Fibroblast of pulmonary artery (primary cell): ENCODE measurements at regions not wholly inside any gene's neighbourhood (a gene's known extent, or its start where the extent isn't known, plus 50 kb on each side); places are given as distances from the start of the nearest gene placed in this dataset.
"Not testable (repeated sequence)": the region's sequence is repeated elsewhere in the genome, so short reads cannot be mapped to it uniquely, and the experiment has no call there.

Source experiments
- DNase-seq: peaks from one replicate; pipeline ENCODE4 v3.0.0-alpha.2; 2010; ENCODE audit warnings: low read depth
- H3K4me3 ChIP-seq: replicated peaks from 2 replicates; pipeline ENCODE4 v1.5.1; 2011; ENCODE audit warnings: low read depth, mild to moderate bottlenecking, control low read depth, low read length, moderate library complexity
- TF ChIP-seq, protein P1 (sequence below): IDR thresholded peaks from 2 replicates; pipeline ENCODE4 v1.5.1; 2011; ENCODE audit warnings: mild to moderate bottlenecking, control low read depth, low read length, inconsistent platforms; ENCODE audit errors: missing control alignments

DNA sequence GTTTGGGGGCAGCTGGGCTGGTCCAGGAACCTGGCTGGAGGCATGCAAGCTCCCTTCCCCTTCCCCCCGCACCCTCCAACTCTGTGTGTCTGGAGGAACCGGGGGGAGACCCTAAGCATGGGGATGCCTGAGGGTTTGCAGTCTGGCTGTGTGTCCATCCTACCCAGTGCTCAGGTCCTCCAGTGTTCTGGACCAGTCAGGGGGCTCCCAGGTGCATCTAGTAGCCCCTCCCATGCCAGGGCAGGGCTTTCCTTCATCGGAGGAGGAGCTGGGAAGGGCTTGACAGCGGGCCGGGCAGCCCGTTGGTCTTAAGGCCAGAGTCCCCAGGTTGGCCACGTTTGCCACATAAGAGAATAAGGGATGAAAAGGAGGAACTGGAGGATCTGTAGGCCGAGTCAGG, 62.6 kb upstream of the IGFBPL1 start:
- no peak overlapping the region for H3K4me3 ChIP-seq
- no peak for DNase-seq
- TF ChIP-seq, protein P1, sequence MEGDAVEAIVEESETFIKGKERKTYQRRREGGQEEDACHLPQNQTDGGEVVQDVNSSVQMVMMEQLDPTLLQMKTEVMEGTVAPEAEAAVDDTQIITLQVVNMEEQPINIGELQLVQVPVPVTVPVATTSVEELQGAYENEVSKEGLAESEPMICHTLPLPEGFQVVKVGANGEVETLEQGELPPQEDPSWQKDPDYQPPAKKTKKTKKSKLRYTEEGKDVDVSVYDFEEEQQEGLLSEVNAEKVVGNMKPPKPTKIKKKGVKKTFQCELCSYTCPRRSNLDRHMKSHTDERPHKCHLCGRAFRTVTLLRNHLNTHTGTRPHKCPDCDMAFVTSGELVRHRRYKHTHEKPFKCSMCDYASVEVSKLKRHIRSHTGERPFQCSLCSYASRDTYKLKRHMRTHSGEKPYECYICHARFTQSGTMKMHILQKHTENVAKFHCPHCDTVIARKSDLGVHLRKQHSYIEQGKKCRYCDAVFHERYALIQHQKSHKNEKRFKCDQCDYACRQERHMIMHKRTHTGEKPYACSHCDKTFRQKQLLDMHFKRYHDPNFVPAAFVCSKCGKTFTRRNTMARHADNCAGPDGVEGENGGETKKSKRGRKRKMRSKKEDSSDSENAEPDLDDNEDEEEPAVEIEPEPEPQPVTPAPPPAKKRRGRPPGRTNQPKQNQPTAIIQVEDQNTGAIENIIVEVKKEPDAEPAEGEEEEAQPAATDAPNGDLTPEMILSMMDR = no peak

DNA sequence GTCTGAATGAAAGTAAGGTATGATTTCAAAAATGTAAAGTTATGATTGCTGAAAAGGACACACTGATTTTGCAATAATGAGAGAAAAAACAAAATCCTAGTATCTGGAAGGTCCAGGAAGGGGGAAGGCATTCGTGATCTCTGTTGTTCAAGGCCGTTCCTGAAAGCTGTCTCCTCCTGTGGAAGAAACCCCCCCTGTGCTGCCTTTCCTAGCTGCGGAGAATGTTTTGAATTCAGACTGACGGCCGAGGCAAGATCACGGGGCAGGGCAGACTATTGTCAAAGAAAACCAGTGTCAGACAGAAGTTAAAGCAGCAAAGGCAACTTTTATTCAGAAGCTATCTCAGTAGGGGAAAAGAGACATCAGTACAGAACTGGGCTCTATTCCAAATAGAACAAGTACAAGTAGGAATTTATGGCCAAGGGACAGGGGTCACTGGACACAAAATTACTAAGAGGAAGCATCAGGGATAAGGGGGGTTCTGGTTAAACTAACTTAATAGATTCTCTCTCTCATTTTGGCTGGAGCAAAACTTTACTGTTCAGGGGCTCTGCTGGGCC, 61.9 kb upstream of the IGFBPL1 start:
- H3K4me3 ChIP-seq = no peak overlapping the region
- no peak for DNase-seq
- TF ChIP-seq, protein P1 = no peak

DNA sequence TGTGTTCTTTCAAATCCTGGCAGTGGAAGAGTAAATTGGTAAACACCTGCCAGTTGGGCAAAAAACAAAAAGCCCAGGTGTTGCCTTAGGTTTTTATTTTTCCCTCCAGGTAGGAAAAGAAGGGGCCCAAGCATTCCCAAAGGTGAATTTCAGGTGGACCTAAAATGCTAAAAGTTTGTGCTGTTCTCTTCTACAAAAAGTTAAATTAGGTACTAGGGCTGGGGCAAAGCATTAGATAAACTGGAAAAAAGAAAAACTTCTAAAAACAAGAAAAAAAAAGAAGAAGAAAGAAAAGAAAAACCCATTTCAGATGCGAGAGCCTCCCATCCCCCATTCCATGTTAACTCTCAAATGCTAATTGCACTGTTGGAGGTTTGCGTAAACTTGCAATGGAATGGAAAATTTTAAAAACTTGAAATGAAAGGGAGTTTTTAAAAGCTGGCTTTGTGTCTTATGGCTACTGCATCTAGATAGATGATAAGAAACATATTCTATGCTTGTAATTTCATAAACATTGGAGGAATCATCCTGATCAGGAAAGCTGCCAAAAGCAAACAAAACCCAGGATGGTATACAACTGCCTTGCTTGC, 59.9 kb upstream of the IGFBPL1 start:
- not testable (repeated sequence) for H3K4me3 ChIP-seq, DNase-seq

DNA sequence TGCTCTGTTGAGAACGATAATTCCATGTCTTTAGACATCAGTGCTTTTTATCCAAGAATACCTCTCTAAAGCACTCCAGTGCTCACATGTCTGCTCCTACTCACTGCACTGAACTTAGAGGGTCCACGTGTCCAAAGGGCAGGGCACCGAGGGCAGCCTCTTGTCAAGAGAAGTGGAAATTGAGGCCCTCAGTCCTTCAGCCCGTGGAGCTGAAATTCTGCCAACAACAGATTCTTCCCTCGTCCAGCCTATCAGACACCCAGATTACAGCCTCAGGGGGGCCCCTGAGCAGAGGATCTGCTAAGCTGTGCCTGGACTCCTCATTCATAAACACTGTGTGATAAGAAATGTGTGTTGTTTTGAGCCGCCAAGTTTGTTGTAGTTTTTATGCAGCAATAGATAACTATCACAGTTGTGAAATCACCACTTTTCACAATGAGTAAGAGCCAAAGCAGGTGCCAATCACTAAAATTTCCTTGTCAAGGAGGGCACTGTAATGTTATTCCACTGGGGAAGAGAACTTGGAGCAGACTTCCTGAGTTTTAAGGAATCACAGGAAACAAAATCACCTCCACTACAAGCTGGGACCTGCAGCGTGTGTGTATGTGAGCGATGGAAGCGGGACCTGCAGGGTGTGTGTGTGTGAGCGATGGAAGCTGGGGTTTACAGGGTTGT, 58.8 kb upstream of the IGFBPL1 start:
- DNase-seq = no peak
- TF ChIP-seq, protein P1 = no peak
- H3K4me3 ChIP-seq = no peak overlapping the region

DNA sequence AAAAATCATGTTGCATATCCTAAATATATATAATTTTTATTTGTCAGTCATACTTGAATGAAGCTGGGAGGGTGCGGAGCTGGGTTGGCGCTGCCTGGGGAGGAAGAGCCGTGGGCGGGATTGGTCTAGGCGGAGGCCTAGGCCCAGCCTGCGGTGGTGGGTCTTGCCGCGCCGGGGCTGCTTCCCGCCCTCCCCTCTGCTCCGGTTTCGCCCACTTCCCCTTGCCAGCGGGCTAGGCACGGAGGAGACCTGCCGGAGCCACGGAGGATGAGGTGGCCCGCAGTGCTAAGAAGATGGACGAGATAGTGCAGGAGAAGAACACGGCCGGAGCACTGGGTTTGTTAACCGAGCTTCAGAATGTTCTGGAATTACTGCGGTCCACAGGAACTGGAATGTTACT, 54.0 kb upstream of the IGFBPL1 start:
- DNase-seq = no peak
- no peak overlapping the region for H3K4me3 ChIP-seq
- TF ChIP-seq, protein P1 = no peak

DNA sequence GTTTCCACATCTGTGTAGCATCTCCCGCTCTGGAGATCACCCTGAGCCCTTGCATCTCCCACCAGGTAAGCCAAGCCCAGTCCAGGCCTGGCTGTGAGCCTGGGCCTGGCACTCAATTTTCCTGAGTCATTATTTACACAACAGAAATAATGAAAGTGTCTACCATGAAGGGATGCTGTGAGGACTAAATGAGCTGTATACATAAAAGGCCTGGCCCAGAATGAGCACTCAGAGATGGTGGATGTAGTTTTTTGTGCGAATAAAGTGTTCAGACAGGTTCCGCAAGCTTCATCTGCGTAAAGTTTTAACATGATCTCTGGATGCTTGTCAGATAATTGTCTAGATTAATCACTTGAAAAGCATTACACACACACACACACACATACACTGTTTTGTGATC, 50.2 kb upstream of the IGFBPL1 start:
- DNase-seq, H3K4me3 ChIP-seq: not testable (repeated sequence)
